SU-DHL-6 (cell line): ENCODE measurements at regions not wholly inside any gene's neighbourhood (a gene's known extent, or its start where the extent isn't known, plus 50 kb on each side); places are given as distances from the start of the nearest gene placed in this dataset.

Experiments
- CTCF ChIP-seq: fragments of 200-600 bp; sonication (generic); IDR thresholded peaks from one replicate; pipeline ENCODE4 v1.5.1; 2017; ENCODE audit warnings: antibody characterized with exemption, mild to moderate bottlenecking, low read length, moderate library complexity; ENCODE audit not compliant: insufficient read depth, poor library complexity, severe bottlenecking
- EZH2phosphoT487 ChIP-seq: fragments of 200-600 bp; sonication (generic), shearing (Covaris generic); conservative IDR thresholded peaks from 2 replicates; pipeline ENCODE4 v1.6.1; 2018; ENCODE audit warnings: mild to moderate bottlenecking, antibody characterized with exemption, low read length, moderate library complexity, mixed read lengths

DNA sequence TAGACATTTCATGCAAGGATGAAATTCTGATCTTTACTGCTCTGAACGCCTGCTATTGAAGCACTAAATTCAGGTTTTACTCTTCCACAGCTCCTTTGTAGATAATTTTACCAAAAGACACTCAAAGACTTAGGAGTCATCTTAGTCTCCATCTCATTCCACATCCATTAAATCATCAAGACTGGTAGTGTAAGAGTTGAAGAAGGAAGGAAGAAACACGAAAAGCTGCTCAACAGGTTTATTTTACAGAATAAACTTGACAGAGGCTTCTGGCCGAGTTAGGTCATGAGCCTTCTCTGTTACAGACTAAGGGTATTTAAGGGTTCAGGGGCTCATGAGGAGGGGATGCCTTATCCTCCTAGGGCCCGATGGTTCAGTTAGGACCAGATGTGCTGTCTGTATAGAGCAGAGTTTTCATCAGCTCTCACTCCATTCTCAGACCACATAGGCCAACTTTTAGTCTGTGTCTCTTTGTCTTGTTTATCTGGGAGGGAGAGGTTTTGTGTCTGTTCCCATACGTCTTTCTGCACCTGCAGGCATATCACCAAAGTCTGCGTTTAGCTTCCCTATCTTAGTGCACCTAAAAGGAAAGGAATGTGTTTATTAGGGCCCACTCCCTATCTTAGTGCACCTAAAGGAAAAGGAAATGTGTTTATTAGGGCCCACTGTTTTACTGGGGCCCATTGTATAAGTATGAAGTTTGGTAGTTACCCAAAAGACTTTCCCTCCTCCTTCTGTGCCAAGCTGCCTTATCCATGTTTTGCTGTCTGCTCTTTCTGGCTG is 57.4 kb upstream of the RGS18 start:
- TF ChIP-seq CTCF (no peak), EZH2phosphoT487 (no peak)
